Ascending aorta (tissue), 2 donors: ENCODE measurements at regions not wholly inside any gene's neighbourhood (a gene's known extent, or its start where the extent isn't known, plus 50 kb on each side); places are given as distances from the start of the nearest gene placed in this dataset.

Experiments used
- DNase-seq, 2 donors: peaks; one replicate each; pipeline ENCODE4 v3.0.0-alpha.2; 2019; ENCODE audit warnings: low spot score in 2 of 2
- H3K27ac ChIP-seq, 2 donors: fragments of 200-600 bp; sonication (generic); one replicate each; pipeline ENCODE4 v1.5.1; 2016 to 2017; ENCODE audit warnings: mild to moderate bottlenecking in 1 of 2
- H3K27me3 ChIP-seq: fragments of 200-600 bp; sonication (generic); one replicate; pipeline ENCODE4 v1.5.1; 2017
- H3K36me3 ChIP-seq, 2 donors: fragments of 200-600 bp; sonication (generic); one replicate each; pipeline ENCODE4 v1.5.1; 2016
- H3K4me1 ChIP-seq, 2 donors: fragments of 200-600 bp; sonication (generic); one replicate each; pipeline ENCODE4 v1.5.1; 2016 to 2017; ENCODE audit warnings: mild to moderate bottlenecking in 1 of 2
- H3K4me3 ChIP-seq, 2 donors: fragments of 200-600 bp; sonication (generic); one replicate each; pipeline ENCODE4 v1.5.1; 2016 to 2017; ENCODE audit warnings: mild to moderate bottlenecking in 1 of 2
- H3K9me3 ChIP-seq, 2 donors: fragments of 200-600 bp; sonication (generic); one replicate each; pipeline ENCODE4 v1.5.1; 2016
- intact Hi-C: fragments of 100-400 bp; cut with DNase I; formaldehyde crosslinking; loops from one replicate; pipeline ENCODE4 v1.15.1; 2023
- TF ChIP-seq, protein P1 (sequence below), 3 experiments: fragments of 200-600 bp in 2 of 3; fragments of 450-650 bp in 1 of 3; sonication (generic) in 2 of 3; IDR thresholded peaks; one replicate each; pipeline ENCODE4 v1.5.1; 2016 to 2019; ENCODE audit warnings: antibody characterized with exemption in 3 of 3, mild to moderate bottlenecking in 1 of 3, moderate library complexity in 1 of 3

DNA sequence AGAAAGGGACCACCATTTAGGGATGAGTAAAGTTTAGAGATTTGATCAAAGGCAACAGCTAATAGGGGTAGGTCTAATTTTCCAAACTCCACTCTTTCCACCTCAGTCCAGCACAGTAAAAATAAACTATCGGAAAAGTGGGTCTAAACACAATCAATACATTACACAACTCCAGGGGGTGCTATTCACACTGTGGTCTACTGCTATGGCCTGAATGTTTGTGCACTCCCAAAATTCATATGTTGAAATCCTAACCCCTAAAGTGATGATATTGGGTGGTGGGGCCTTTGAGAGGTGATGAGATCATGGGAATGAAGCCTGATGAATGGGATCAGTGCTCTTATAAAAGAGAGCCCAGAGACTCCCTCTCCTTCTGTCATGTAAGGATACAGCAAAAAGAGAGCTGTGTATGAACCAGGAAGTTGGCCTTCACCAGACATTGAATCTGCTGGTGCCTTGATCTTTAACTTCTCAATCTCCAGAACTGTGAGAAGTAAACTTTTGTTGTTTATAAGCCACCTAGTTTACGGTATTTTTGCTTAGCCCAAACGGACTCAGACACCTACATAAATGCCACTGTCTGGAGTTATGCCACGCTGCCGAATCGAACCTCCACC, 193.9 kb downstream of the OMA1 start:
- Histone ChIP-seq H3K9me3 (peaks cover 0 to 6% of the 10 kb centered on the region in 2 donors), H3K4me1 (no peaks in the 10 kb centered on the region), H3K27ac (no peak overlapping the region), H3K27me3 (no peaks in the 10 kb centered on the region), H3K36me3 (no peaks in the 10 kb centered on the region), H3K4me3 (no peak overlapping the region)
- TF ChIP-seq, protein P1, sequence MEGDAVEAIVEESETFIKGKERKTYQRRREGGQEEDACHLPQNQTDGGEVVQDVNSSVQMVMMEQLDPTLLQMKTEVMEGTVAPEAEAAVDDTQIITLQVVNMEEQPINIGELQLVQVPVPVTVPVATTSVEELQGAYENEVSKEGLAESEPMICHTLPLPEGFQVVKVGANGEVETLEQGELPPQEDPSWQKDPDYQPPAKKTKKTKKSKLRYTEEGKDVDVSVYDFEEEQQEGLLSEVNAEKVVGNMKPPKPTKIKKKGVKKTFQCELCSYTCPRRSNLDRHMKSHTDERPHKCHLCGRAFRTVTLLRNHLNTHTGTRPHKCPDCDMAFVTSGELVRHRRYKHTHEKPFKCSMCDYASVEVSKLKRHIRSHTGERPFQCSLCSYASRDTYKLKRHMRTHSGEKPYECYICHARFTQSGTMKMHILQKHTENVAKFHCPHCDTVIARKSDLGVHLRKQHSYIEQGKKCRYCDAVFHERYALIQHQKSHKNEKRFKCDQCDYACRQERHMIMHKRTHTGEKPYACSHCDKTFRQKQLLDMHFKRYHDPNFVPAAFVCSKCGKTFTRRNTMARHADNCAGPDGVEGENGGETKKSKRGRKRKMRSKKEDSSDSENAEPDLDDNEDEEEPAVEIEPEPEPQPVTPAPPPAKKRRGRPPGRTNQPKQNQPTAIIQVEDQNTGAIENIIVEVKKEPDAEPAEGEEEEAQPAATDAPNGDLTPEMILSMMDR (IDR thresholded peaks at IDR 0.05) = no peak
- intact Hi-C loops = no loop called here
- DNase-seq = no peak

DNA sequence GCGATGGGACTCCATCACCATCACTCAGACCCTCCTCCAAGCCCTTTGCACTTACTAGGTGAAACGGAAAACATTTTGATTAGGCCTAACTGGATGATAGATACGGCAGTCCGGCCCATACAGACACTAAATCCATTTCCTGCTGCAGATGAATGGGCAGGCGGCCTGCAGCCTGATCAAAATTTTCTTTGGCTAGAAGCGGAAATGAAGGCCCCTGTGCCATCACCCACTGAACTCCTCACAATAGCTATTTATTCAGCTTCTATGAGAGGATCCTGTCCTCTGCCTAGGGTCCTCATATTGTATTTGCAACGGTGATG, 200.5 kb downstream of the OMA1 start:
- H3K36me3 ChIP-seq = no peaks in the 10 kb centered on the region
- no peaks in the 10 kb centered on the region for H3K27me3 ChIP-seq
- TF ChIP-seq, protein P1 (IDR thresholded peaks at IDR 0.05) = no peak
- no peaks in the 10 kb centered on the region for H3K4me1 ChIP-seq
- no peak overlapping the region for H3K27ac ChIP-seq
- peaks cover 0 to 4% of the 10 kb centered on the region in 2 donors for H3K9me3 ChIP-seq
- intact Hi-C loops = no loop called here
- DNase-seq = no peak
- H3K4me3 ChIP-seq = no peak overlapping the region

DNA sequence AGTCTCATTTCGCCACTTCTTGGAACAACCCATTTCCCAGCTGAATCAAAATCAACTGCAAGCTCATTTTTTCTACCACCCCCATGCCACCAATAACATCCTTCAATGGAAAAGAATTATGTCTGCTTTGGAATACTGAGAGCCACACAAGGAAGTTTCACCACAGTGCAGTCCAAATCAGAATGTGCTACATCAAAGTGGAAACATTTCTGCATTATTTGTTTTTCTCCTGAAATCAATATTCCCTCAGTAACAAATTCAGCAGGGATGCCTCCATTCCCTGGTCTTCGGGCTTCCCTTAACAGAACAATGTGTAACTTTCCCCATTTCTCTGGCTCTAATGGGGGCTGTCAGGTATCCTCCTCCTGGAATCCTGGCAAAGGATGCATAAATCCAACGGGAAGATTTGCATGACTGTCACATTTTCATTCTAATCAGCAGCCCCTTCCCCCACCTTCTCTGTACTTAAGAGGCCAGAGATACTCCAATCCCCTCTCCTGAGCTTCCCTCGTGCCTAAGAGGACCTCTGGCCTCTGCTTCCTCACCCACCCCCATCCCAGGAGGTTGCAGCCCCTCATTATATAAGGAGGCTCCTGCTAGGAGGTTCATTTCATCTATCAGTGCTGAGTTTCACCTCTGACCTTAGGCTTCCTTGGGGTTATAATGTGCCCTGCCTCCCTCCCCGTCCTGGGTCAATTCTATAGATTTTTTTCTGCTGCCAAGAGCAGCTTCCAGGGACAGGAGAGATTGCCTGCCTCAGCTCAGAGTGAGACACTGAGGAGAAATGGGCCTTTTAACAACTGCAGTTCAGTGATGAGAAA, 201.1 kb downstream of the OMA1 start:
- intact Hi-C loops = no loop called here

DNA sequence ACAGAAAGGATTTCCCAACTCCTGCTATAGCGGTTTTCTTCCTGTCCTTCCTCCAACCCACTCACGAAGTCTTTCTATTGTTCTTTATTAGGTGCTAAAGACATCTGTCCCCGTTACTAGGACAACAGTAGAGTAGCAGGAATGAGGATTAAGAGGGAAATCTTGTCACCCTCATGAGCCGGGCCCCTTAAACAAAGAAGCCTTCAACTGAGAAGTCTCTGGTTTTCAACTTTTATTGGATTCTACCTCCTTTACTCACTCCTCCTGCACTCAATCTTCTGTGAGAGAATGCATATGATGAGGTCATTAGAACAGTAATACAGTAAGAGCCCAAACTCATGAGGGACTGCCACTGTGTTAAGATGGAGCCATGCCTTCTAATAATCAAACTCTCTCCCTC, 206.3 kb downstream of the OMA1 start:
- no peaks in the 10 kb centered on the region for H3K9me3 ChIP-seq
- no peak for DNase-seq
- intact Hi-C loops = no loop called here
- no peaks in the 10 kb centered on the region for H3K4me1 ChIP-seq
- H3K27me3 ChIP-seq = no peaks in the 10 kb centered on the region
- TF ChIP-seq, protein P1 (IDR thresholded peaks at IDR 0.05) = no peak
- H3K27ac ChIP-seq = no peak overlapping the region
- H3K4me3 ChIP-seq = no peak overlapping the region
- no peaks in the 10 kb centered on the region for H3K36me3 ChIP-seq

More for the DNA sequence above, 201.1 kb downstream of the OMA1 start:
- no peaks in the 10 kb centered on the region for H3K36me3 ChIP-seq
- TF ChIP-seq, protein P1 (IDR thresholded peaks at IDR 0.05) = no peak
- H3K9me3 ChIP-seq = no peaks in the 10 kb centered on the region
- no peak overlapping the region for H3K27ac ChIP-seq
- no peaks in the 10 kb centered on the region for H3K4me1 ChIP-seq
- no peak for DNase-seq
- H3K4me3 ChIP-seq = no peak overlapping the region
- H3K27me3 ChIP-seq = no peaks in the 10 kb centered on the region

DNA sequence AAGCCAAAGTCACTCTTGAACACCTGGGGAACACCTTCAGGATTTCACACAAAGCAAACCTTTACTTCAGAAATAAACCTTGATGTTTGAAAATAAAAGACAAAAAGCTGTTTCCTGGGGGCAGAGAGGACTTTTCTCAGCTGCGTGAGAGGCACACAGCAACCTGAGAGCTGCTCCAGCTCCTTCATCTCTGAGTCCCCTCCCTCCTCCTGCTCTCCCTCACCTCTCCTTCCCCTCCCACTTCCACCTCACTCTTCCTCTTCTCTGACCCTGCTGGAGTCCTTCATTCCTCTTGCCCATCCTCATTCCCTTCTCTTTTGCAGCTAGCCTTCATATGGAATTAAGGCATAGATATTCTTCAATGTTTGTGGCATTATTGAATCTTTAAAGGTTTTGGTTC, 208.4 kb downstream of the OMA1 start:
- Histone ChIP-seq H3K27me3 (no peaks in the 10 kb centered on the region), H3K4me1 (no peaks in the 10 kb centered on the region), H3K9me3 (no peaks in the 10 kb centered on the region), H3K4me3 (no peak overlapping the region), H3K27ac (no peak overlapping the region), H3K36me3 (no peaks in the 10 kb centered on the region)
- TF ChIP-seq, protein P1 (IDR thresholded peaks at IDR 0.05) = no peak
- no peak for DNase-seq
- intact Hi-C loops = no loop called here
